Endodermal cell (in vitro differentiated cells): ENCODE measurements at regions not wholly inside any gene's neighbourhood (a gene's known extent, or its start where the extent isn't known, plus 50 kb on each side); places are given as distances from the start of the nearest gene placed in this dataset.

ENCODE experiments used
- DNase-seq: peaks from one replicate; pipeline ENCODE4 v3.0.0-alpha.2; 2017
- H3K27ac ChIP-seq: 2 replicates; pipeline ENCODE4 v1.5.1; 2013; ENCODE audit warnings: mild to moderate bottlenecking, low read depth, low read length, moderate library complexity
- H3K27me3 ChIP-seq: 2 replicates; pipeline ENCODE4 v1.6.1; 2013; ENCODE audit warnings: mild to moderate bottlenecking, low read length, moderate library complexity; ENCODE audit not compliant: insufficient read depth, control insufficient read depth, poor library complexity, severe bottlenecking
- H3K36me3 ChIP-seq: 2 replicates; pipeline ENCODE4 v1.7.0; 2013; ENCODE audit warnings: mild to moderate bottlenecking, low read length, moderate library complexity; ENCODE audit not compliant: control insufficient read depth, insufficient read depth
- H3K4me1 ChIP-seq: one replicate; pipeline ENCODE4 v1.7.0; 2013; ENCODE audit warnings: low read length; ENCODE audit not compliant: control insufficient read depth, insufficient read depth
- H3K4me3 ChIP-seq: 2 replicates; pipeline ENCODE4 v1.5.1; 2013; ENCODE audit warnings: mild to moderate bottlenecking, low read length, moderate library complexity
- H3K9ac ChIP-seq: 2 replicates; pipeline ENCODE4 v1.6.1; 2013; ENCODE audit warnings: mild to moderate bottlenecking, low read length, moderate library complexity; ENCODE audit not compliant: poor library complexity, severe bottlenecking; ENCODE audit errors: extremely low read depth
- H3K9me3 ChIP-seq: 2 replicates; pipeline ENCODE4 v1.6.1; 2013; ENCODE audit warnings: mild to moderate bottlenecking, low read length, moderate library complexity; ENCODE audit not compliant: control insufficient read depth
- H3K27ac Mint-ChIP-seq: 2 replicates; pipeline ENCODE4 v1.8.0; 2020; ENCODE audit warnings: mixed read lengths
- H3K27me3 Mint-ChIP-seq: 2 replicates; pipeline ENCODE4 v1.8.0; 2021; ENCODE audit warnings: mild to moderate bottlenecking, mixed read lengths; ENCODE audit not compliant: insufficient read depth
- H3K36me3 Mint-ChIP-seq: 2 replicates; pipeline ENCODE4 v1.8.0; 2020; ENCODE audit warnings: low read depth, mixed read lengths
- H3K4me1 Mint-ChIP-seq: 2 replicates; pipeline ENCODE4 v1.8.0; 2020; ENCODE audit warnings: mixed read lengths
- H3K4me3 Mint-ChIP-seq: 2 replicates; pipeline ENCODE4 v1.8.0; 2020; ENCODE audit warnings: mild to moderate bottlenecking, moderate library complexity, mixed read lengths
- H3K9me3 Mint-ChIP-seq: 2 replicates; pipeline ENCODE4 v1.8.0; 2020; ENCODE audit warnings: mild to moderate bottlenecking, mixed read lengths
- CTCF ChIP-seq: fragments of 200-600 bp; sonication (generic); conservative IDR thresholded peaks from 2 replicates; pipeline ENCODE4 v1.5.0; 2021; ENCODE audit warnings: antibody characterized with exemption, mild to moderate bottlenecking
- WGBS, 2 experiments: methylation state at CpG; one replicate each; pipeline versions ENCODE4 v1.1.5 to v1.1.7; 2013; ENCODE audit warnings: missing lambda C conversion rate in 2 of 2, mixed read lengths in 1 of 2; ENCODE audit not compliant: insufficient coverage in 1 of 2, insufficient read length in 1 of 2; 5-methylcytosine and 5-hydroxymethylcytosine counted together

GRCh38 chr6:112592159-112592558 lies 245.0 kb downstream of the RFPL4B start:
- Histone ChIP-seq H3K4me1 (no peaks in the 10 kb centered on the region), H3K9me3 (no peaks in the 10 kb centered on the region), H3K4me3 (no peak overlapping the region), H3K36me3 (no peaks in the 10 kb centered on the region), H3K27me3 (no peaks in the 10 kb centered on the region), H3K27ac (no peak overlapping the region), H3K9ac (no peak overlapping the region)
- H3K4me3 Mint-ChIP-seq = no peak overlapping the region
- no peaks in the 10 kb centered on the region for H3K9me3 Mint-ChIP-seq
- TF ChIP-seq CTCF = no peak
- H3K27ac Mint-ChIP-seq = no peak overlapping the region
- DNase-seq = no peak
- H3K27me3 Mint-ChIP-seq = no peaks in the 10 kb centered on the region
- no peaks in the 10 kb centered on the region for H3K36me3 Mint-ChIP-seq
- H3K4me1 Mint-ChIP-seq = no peaks in the 10 kb centered on the region

- WGBS, 2 experiments = 82% methylated on average over 2 of the region's 2 CpGs; no CpG with 5 or more reads in 1 of the 2 experiments
- no peak for DNase-seq
Observed at GRCh38 chr6:112594886-112595594, 247.9 kb downstream of the RFPL4B start.

GRCh38 chr6:112595841-112596240 lies 248.7 kb downstream of the RFPL4B start:
- Histone ChIP-seq H3K27ac (no peak overlapping the region), H3K27me3 (no peaks in the 10 kb centered on the region), H3K36me3 (no peaks in the 10 kb centered on the region), H3K9me3 (no peaks in the 10 kb centered on the region), H3K9ac (no peak overlapping the region), H3K4me3 (no peak overlapping the region), H3K4me1 (no peaks in the 10 kb centered on the region)
- WGBS, 2 experiments = 100% methylated on average over 2 of the region's 2 CpGs; no CpG with 5 or more reads in 1 of the 2 experiments
- Mint-ChIP-seq H3K27me3 (no peaks in the 10 kb centered on the region), H3K4me3 (no peak overlapping the region), H3K36me3 (no peaks in the 10 kb centered on the region), H3K4me1 (no peaks in the 10 kb centered on the region), H3K27ac (no peak overlapping the region), H3K9me3 (no peaks in the 10 kb centered on the region)
- no peak for TF ChIP-seq CTCF
- DNase-seq = no peak

More at GRCh38 chr6:112594886-112595594, 247.9 kb downstream of the RFPL4B start:
- no peak overlapping the region for H3K9ac ChIP-seq
- H3K27me3 Mint-ChIP-seq = no peaks in the 10 kb centered on the region
- H3K9me3 ChIP-seq = no peaks in the 10 kb centered on the region
- H3K27ac ChIP-seq = no peak overlapping the region
- H3K9me3 Mint-ChIP-seq = no peaks in the 10 kb centered on the region
- H3K4me3 ChIP-seq = no peak overlapping the region
- no peaks in the 10 kb centered on the region for H3K4me1 Mint-ChIP-seq
- no peaks in the 10 kb centered on the region for H3K36me3 ChIP-seq
- H3K4me1 ChIP-seq = no peaks in the 10 kb centered on the region
- no peaks in the 10 kb centered on the region for H3K27me3 ChIP-seq
- peak; percentile 22 for TF ChIP-seq CTCF
- H3K36me3 Mint-ChIP-seq = no peaks in the 10 kb centered on the region
- H3K27ac Mint-ChIP-seq = no peak overlapping the region
- no peak overlapping the region for H3K4me3 Mint-ChIP-seq
